ENCODE measurements at regions not wholly inside any gene's neighbourhood (a gene's known extent, or its start where the extent isn't known, plus 50 kb on each side); places are given as distances from the start of the nearest gene placed in this dataset.

DNA sequence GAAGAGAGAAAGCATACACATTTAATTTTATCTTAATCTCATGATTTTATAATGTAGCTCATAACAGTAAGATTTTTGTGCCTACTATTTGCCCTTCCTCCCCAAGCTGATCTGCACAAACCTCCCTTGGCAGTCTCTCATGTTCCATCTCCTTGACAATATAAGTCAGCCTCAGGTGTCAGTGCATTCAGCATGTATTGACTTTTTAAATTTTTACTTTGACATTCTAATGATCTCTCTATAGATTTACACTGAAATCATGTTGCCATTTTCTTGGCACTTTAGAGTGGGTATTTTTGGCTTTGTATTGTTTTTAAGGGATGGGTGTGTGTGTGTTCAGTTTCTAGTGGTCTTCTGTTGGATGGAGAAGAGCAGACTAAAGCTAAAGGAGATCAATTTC is 505.3 kb upstream of the CPEB2 start:
- Histone ChIP-seq H2BK5ac (ENCODE audit: insufficient read length, low read length) (no peak overlapping the region), H3K4me2 (ENCODE audit: insufficient read depth, insufficient read length, low read length) (no peak overlapping the region), H3K23ac (ENCODE audit: insufficient read length, low read depth, low read length) (no peak overlapping the region), H2BK120ac (ENCODE audit: low read depth, low read length, poor library complexity, severe bottlenecking) (no peak overlapping the region), H2AFZ (ENCODE audit: low read length) (no peak overlapping the region), H3K27me3 (ENCODE audit: insufficient read depth, low read length) (no peaks in the 10 kb centered on the region), H3K23me2 (ENCODE audit: insufficient read length, low read depth, low read length, poor library complexity, severe bottlenecking) (no peaks in the 10 kb centered on the region), H2BK15ac (ENCODE audit: low read depth, low read length) (no peak overlapping the region), H2AK5ac (ENCODE audit: insufficient read length, low read length) (no peak overlapping the region), H4K5ac (ENCODE audit: insufficient read length, low read depth, low read length) (no peak overlapping the region), H3K27ac (ENCODE audit: insufficient read length, low read depth, low read length) (no peak overlapping the region), H4K20me1 (ENCODE audit: control insufficient read depth, insufficient read depth, insufficient read length) (no peaks in the 10 kb centered on the region), H3K79me2 (ENCODE audit: insufficient read depth, low read length) (no peaks in the 10 kb centered on the region), H3K9ac (ENCODE audit: extremely low read depth, insufficient read length, low read length) (no peak overlapping the region), H3K79me1 (ENCODE audit: insufficient read depth, low read depth, low read length, poor library complexity, severe bottlenecking) (no peaks in the 10 kb centered on the region), H3K18ac (ENCODE audit: insufficient read length, low read depth, low read length) (no peak overlapping the region), H3K4ac (ENCODE audit: low read depth, low read length) (no peak overlapping the region), H2BK20ac (ENCODE audit: low read depth, low read length, poor library complexity, severe bottlenecking) (no peak overlapping the region), H3K9me3 (ENCODE audit: control insufficient read depth, low read depth, low read length) (no peaks in the 10 kb centered on the region), H3K14ac (ENCODE audit: insufficient read depth, low read length) (no peak overlapping the region), H3K56ac (ENCODE audit: insufficient read length, low read depth, low read length) (no peak overlapping the region), H3T11ph (ENCODE audit: low read length) (no peak overlapping the region), H4K91ac (ENCODE audit: insufficient read length, low read depth, low read length) (no peak overlapping the region), H4K8ac (replicated peaks; ENCODE audit: insufficient read length, low read depth, low read length) (no peak overlapping the region), H3K4me1 (ENCODE audit: insufficient read depth, low read length) (no peaks in the 10 kb centered on the region), H2BK12ac (ENCODE audit: insufficient read length, low read depth, low read length) (no peak overlapping the region)
- Mint-ChIP-seq H3K27ac (no peak overlapping the region), H3K4me1 (no peaks in the 10 kb centered on the region), H3K9me3 (no peaks in the 10 kb centered on the region), H3K36me3 (ENCODE audit: insufficient read depth in 1 of 3, low read depth in 3 of 3) (no peaks in the 10 kb centered on the region), H3K4me3 (no peak overlapping the region), H3K27me3 (ENCODE audit: low read depth) (no peaks in the 10 kb centered on the region; the same call in 1 of the 2 replicates)
- TF ChIP-seq, protein P1, sequence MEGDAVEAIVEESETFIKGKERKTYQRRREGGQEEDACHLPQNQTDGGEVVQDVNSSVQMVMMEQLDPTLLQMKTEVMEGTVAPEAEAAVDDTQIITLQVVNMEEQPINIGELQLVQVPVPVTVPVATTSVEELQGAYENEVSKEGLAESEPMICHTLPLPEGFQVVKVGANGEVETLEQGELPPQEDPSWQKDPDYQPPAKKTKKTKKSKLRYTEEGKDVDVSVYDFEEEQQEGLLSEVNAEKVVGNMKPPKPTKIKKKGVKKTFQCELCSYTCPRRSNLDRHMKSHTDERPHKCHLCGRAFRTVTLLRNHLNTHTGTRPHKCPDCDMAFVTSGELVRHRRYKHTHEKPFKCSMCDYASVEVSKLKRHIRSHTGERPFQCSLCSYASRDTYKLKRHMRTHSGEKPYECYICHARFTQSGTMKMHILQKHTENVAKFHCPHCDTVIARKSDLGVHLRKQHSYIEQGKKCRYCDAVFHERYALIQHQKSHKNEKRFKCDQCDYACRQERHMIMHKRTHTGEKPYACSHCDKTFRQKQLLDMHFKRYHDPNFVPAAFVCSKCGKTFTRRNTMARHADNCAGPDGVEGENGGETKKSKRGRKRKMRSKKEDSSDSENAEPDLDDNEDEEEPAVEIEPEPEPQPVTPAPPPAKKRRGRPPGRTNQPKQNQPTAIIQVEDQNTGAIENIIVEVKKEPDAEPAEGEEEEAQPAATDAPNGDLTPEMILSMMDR (conservative IDR thresholded peaks at IDR 0.05) = no peak
- no peak for DNase-seq

All from H9 (cell line).